Liver (tissue), 8 donors: ENCODE measurements at regions not wholly inside any gene's neighbourhood (a gene's known extent, or its start where the extent isn't known, plus 50 kb on each side); places are given as distances from the start of the nearest gene placed in this dataset.

ENCODE experiments used
- DNase-seq: peaks from one replicate; pipeline ENCODE4 v3.0.0-alpha.2; 2017; ENCODE audit warnings: low spot score
- H3K27ac ChIP-seq, 2 donors: one replicate each; pipeline ENCODE4 v1.7.0; 2013; ENCODE audit warnings: inconsistent platforms in 2 of 2, low read length in 2 of 2, control low read depth in 1 of 2, low read depth in 1 of 2, mild to moderate bottlenecking in 1 of 2
- H3K27me3 ChIP-seq, 4 donors: one replicate each; pipeline versions ENCODE4 v1.6.1 to v1.7.0; 2013; ENCODE audit warnings: low read length in 3 of 4, inconsistent platforms in 1 of 4, mild to moderate bottlenecking in 1 of 4, moderate library complexity in 1 of 4; ENCODE audit not compliant: control insufficient read depth in 4 of 4, insufficient read depth in 4 of 4
- H3K36me3 ChIP-seq, 4 donors: one replicate each; pipeline versions ENCODE4 v1.6.1 to v1.7.0; 2013; ENCODE audit warnings: low read length in 3 of 4, mild to moderate bottlenecking in 3 of 4, low read depth in 1 of 4, moderate library complexity in 1 of 4; ENCODE audit not compliant: control insufficient read depth in 4 of 4, insufficient read depth in 3 of 4
- H3K4me1 ChIP-seq, 4 donors: one replicate each; pipeline versions ENCODE4 v1.6.1 to v1.7.0; 2013; ENCODE audit warnings: low read length in 3 of 4, mild to moderate bottlenecking in 3 of 4, moderate library complexity in 1 of 4; ENCODE audit not compliant: control insufficient read depth in 4 of 4, insufficient read depth in 4 of 4
- H3K4me3 ChIP-seq, 3 donors: one replicate each; pipeline versions ENCODE4 v1.6.1 to v1.7.0; 2013; ENCODE audit warnings: low read length in 3 of 3, control low read depth in 1 of 3, low read depth in 1 of 3, mild to moderate bottlenecking in 1 of 3
- H3K9ac ChIP-seq, 2 donors: one replicate each; pipeline ENCODE4 v1.7.0; 2013; ENCODE audit warnings: low read length in 2 of 2, mild to moderate bottlenecking in 2 of 2, moderate library complexity in 2 of 2, control low read depth in 1 of 2, low read depth in 1 of 2
- H3K9me3 ChIP-seq, 4 donors: one replicate each; pipeline versions ENCODE4 v1.6.1 to v1.7.0; 2013; ENCODE audit warnings: low read length in 3 of 4; ENCODE audit not compliant: control insufficient read depth in 4 of 4
- EGR1 ChIP-seq, 2 donors: IDR thresholded peaks; 2 replicates each; pipeline ENCODE4 v1.6.1; 2016 to 2018; ENCODE audit warnings: antibody characterized with exemption in 2 of 2, low read depth in 2 of 2
- FOXA1 ChIP-seq: IDR thresholded peaks from 2 replicates; pipeline ENCODE4 v1.6.1; 2016; ENCODE audit warnings: antibody characterized with exemption
- FOXA2 ChIP-seq: IDR thresholded peaks from 2 replicates; pipeline ENCODE4 v1.6.1; 2016; ENCODE audit warnings: antibody characterized with exemption
- GABPA ChIP-seq, 2 donors: IDR thresholded peaks in 1 of 2; conservative IDR thresholded peaks in 1 of 2; 2 replicates each; pipeline ENCODE4 v1.6.1; 2016; ENCODE audit warnings: antibody characterized with exemption in 2 of 2, mild to moderate bottlenecking in 1 of 2, moderate library complexity in 1 of 2
- HNF4A ChIP-seq, 2 donors: conservative IDR thresholded peaks; 2 replicates each; pipeline ENCODE4 v1.6.1; 2016; ENCODE audit warnings: antibody characterized with exemption in 2 of 2, mild to moderate bottlenecking in 2 of 2
- HNF4G ChIP-seq: IDR thresholded peaks from 2 replicates; pipeline ENCODE4 v1.6.1; 2016; ENCODE audit warnings: antibody characterized with exemption
- JUND ChIP-seq, 2 donors: IDR thresholded peaks; 2 replicates each; pipeline ENCODE4 v1.6.1; 2016; ENCODE audit warnings: antibody characterized with exemption in 2 of 2
- RAD21 ChIP-seq, 2 donors: IDR thresholded peaks; 2 replicates each; pipeline ENCODE4 v1.6.1; 2016; ENCODE audit warnings: antibody characterized with exemption in 2 of 2, mild to moderate bottlenecking in 2 of 2
- RXRA ChIP-seq, 2 donors: IDR thresholded peaks; 2 replicates each; pipeline ENCODE4 v1.6.1; 2017 to 2018; ENCODE audit warnings: antibody characterized with exemption in 2 of 2, mild to moderate bottlenecking in 1 of 2
- SP1 ChIP-seq: IDR thresholded peaks from 2 replicates; pipeline ENCODE4 v1.6.1; 2018; ENCODE audit warnings: antibody characterized with exemption, mild to moderate bottlenecking
- YY1 ChIP-seq: IDR thresholded peaks from 2 replicates; pipeline ENCODE4 v1.6.1; 2016; ENCODE audit warnings: antibody characterized with exemption, mild to moderate bottlenecking
- WGBS: extraction: QIAGEN DNeasy Blood & Tissue Kit; methylation state at CpG from one replicate; pipeline ENCODE4 v1.1.7; 2013; 5-methylcytosine and 5-hydroxymethylcytosine counted together
- TF ChIP-seq, protein P1 (sequence below): IDR thresholded peaks from 2 replicates; pipeline ENCODE4 v1.6.1; 2016; ENCODE audit warnings: antibody characterized with exemption, mild to moderate bottlenecking
- TF ChIP-seq, protein P2 (sequence below): IDR thresholded peaks from 2 replicates; pipeline ENCODE4 v1.6.1; 2016; ENCODE audit warnings: antibody characterized with exemption
- TF ChIP-seq, protein P3 (sequence below): fragments of 150-350 bp; IDR thresholded peaks from 2 replicates; pipeline ENCODE4 v1.5.1; 2017; ENCODE audit warnings: improper control_type of control experiment, low read depth, low read length; ENCODE audit not compliant: missing input control
- TF ChIP-seq, protein P4 (sequence below): IDR thresholded peaks from 2 replicates; pipeline ENCODE4 v1.6.1; 2016; ENCODE audit warnings: antibody characterized with exemption
- donor health status: healthy.
- donor health status: healthy.
- donor health status: healthy.
- donor health status: healthy.
- donor health status: healthy.

DNA sequence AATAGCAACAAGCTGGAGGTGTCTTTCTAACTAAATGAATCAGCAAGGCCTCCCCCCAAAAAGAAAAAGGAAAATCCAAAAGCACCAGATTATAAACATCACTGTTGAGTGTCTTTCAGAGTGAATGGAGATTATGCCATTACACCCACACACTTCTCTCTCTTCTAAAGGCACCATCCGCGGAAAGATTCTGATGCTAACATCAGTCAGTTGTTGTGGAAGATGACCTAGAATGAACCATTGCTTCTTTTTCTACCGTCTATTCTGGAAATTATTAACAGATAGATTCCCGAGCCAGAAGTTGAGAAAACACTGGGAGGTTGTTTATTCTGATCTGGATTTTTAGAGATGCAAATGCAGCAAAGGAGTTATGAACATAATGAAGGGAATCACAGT, 60.9 kb upstream of the FAM20A start (continued):
- TF ChIP-seq, protein P1, sequence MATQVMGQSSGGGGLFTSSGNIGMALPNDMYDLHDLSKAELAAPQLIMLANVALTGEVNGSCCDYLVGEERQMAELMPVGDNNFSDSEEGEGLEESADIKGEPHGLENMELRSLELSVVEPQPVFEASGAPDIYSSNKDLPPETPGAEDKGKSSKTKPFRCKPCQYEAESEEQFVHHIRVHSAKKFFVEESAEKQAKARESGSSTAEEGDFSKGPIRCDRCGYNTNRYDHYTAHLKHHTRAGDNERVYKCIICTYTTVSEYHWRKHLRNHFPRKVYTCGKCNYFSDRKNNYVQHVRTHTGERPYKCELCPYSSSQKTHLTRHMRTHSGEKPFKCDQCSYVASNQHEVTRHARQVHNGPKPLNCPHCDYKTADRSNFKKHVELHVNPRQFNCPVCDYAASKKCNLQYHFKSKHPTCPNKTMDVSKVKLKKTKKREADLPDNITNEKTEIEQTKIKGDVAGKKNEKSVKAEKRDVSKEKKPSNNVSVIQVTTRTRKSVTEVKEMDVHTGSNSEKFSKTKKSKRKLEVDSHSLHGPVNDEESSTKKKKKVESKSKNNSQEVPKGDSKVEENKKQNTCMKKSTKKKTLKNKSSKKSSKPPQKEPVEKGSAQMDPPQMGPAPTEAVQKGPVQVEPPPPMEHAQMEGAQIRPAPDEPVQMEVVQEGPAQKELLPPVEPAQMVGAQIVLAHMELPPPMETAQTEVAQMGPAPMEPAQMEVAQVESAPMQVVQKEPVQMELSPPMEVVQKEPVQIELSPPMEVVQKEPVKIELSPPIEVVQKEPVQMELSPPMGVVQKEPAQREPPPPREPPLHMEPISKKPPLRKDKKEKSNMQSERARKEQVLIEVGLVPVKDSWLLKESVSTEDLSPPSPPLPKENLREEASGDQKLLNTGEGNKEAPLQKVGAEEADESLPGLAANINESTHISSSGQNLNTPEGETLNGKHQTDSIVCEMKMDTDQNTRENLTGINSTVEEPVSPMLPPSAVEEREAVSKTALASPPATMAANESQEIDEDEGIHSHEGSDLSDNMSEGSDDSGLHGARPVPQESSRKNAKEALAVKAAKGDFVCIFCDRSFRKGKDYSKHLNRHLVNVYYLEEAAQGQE: no peak
- no peak for TF ChIP-seq GABPA (IDR thresholded peaks at IDR 0.05 in 1 of 2, conservative IDR thresholded peaks at IDR 0.05 in 1 of 2)
- peak; percentile 87 for TF ChIP-seq EGR1 (IDR thresholded peaks at IDR 0.05; ENCODE audit: low read depth in 2 of 2)
- peak in 1 of 2 donors; percentile 46 for TF ChIP-seq RAD21 (IDR thresholded peaks at IDR 0.05)
- TF ChIP-seq RXRA (IDR thresholded peaks at IDR 0.05): peak; percentile 81 to 89
- no peak for TF ChIP-seq FOXA2
- TF ChIP-seq HNF4A (conservative IDR thresholded peaks at IDR 0.05): peak in 1 of 2 donors; percentile 19
- TF ChIP-seq, protein P2, sequence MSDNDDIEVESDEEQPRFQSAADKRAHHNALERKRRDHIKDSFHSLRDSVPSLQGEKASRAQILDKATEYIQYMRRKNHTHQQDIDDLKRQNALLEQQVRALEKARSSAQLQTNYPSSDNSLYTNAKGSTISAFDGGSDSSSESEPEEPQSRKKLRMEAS: no peak
- peak; percentile 62 for TF ChIP-seq YY1
- TF ChIP-seq SP1: peak; percentile 64
- no peak for TF ChIP-seq HNF4G
- TF ChIP-seq JUND (IDR thresholded peaks at IDR 0.05): no peak

DNA sequence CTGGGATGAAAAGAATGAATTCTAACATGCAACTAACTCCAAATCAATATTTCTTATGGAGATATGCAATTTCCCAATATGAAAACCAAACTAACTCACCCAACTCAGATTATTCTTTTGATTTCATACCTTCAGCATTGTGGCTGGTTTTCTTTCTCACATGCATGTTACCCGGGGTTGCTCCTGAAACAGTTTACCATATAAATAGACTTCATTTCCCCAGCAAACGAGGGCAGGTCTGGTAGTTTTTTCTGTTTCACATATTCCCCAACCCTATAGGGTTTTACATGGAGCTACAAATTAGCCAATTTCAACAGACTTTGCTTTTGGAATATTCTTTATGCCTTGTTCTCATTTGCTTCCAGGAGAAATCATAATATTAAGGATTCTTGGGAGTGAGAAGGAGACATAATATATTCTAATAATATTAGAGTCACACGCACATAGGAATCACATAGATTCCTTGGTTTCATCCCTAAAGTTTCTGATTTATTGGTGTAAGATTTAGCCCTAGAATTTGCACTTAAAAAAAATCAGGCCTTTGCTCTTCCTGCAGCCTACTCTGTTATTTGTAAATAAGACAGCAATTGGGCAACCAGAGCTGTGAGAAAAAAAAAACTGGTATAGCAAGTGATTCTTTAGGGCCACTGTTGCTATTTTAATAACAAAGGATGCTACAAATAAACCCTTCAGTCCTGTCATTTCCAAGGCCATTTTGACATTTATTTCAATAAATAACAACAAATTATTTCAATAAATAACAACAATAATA, 60.3 kb upstream of the FAM20A start:
- Histone ChIP-seq H3K27me3 (no peaks in the 10 kb centered on the region), H3K4me1 (peaks cover 0 to 27% (median 20%) of the 10 kb centered on the region in 4 donors), H3K9me3 (no peaks in the 10 kb centered on the region), H3K27ac (peak overlapping the region; percentile 7 to 42), H3K4me3 (no peak overlapping the region), H3K36me3 (no peaks in the 10 kb centered on the region), H3K9ac (no peak overlapping the region)
- 66% methylated on average over 3 of the region's 3 CpGs for WGBS
- TF ChIP-seq, protein P3, sequence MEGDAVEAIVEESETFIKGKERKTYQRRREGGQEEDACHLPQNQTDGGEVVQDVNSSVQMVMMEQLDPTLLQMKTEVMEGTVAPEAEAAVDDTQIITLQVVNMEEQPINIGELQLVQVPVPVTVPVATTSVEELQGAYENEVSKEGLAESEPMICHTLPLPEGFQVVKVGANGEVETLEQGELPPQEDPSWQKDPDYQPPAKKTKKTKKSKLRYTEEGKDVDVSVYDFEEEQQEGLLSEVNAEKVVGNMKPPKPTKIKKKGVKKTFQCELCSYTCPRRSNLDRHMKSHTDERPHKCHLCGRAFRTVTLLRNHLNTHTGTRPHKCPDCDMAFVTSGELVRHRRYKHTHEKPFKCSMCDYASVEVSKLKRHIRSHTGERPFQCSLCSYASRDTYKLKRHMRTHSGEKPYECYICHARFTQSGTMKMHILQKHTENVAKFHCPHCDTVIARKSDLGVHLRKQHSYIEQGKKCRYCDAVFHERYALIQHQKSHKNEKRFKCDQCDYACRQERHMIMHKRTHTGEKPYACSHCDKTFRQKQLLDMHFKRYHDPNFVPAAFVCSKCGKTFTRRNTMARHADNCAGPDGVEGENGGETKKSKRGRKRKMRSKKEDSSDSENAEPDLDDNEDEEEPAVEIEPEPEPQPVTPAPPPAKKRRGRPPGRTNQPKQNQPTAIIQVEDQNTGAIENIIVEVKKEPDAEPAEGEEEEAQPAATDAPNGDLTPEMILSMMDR: no peak
- TF ChIP-seq RXRA (IDR thresholded peaks at IDR 0.05) (no peak), JUND (IDR thresholded peaks at IDR 0.05) (no peak), HNF4G (no peak), HNF4A (conservative IDR thresholded peaks at IDR 0.05) (peak; percentile 0 to 37), FOXA1 (no peak)
- TF ChIP-seq, protein P1: peak; percentile 2
- TF ChIP-seq, protein P4, sequence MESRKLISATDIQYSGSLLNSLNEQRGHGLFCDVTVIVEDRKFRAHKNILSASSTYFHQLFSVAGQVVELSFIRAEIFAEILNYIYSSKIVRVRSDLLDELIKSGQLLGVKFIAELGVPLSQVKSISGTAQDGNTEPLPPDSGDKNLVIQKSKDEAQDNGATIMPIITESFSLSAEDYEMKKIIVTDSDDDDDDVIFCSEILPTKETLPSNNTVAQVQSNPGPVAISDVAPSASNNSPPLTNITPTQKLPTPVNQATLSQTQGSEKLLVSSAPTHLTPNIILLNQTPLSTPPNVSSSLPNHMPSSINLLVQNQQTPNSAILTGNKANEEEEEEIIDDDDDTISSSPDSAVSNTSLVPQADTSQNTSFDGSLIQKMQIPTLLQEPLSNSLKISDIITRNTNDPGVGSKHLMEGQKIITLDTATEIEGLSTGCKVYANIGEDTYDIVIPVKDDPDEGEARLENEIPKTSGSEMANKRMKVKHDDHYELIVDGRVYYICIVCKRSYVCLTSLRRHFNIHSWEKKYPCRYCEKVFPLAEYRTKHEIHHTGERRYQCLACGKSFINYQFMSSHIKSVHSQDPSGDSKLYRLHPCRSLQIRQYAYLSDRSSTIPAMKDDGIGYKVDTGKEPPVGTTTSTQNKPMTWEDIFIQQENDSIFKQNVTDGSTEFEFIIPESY: no peak
- DNase-seq: no peak
